Thyroid gland (tissue), 4 donors: ENCODE measurements at regions not wholly inside any gene's neighbourhood (a gene's known extent, or its start where the extent isn't known, plus 50 kb on each side); places are given as distances from the start of the nearest gene placed in this dataset.

Source experiments
- DNase-seq, 2 donors: peaks; one replicate each; pipeline ENCODE4 v3.0.0-alpha.2; 2019
- H3K27ac ChIP-seq, 3 donors: fragments of 200-600 bp; sonication (generic); 1 replicate in 2 of 3; 2 replicates in 1 of 3; pipeline ENCODE4 v1.5.1; 2016 to 2019; ENCODE audit warnings: mild to moderate bottlenecking in 1 of 3, moderate library complexity in 1 of 3
- H3K27me3 ChIP-seq: fragments of 200-600 bp; sonication (generic); one replicate; pipeline ENCODE4 v1.5.1; 2019
- H3K36me3 ChIP-seq, 2 donors: fragments of 200-600 bp; sonication (generic); one replicate each; pipeline ENCODE4 v1.5.1; 2016 to 2019
- H3K4me1 ChIP-seq, 2 donors: fragments of 200-600 bp; sonication (generic); one replicate each; pipeline ENCODE4 v1.5.1; 2017 to 2019
- H3K4me3 ChIP-seq, 3 donors: fragments of 200-600 bp; sonication (generic); replicated peaks in 1 of 3; 1 replicate in 2 of 3; 2 replicates in 1 of 3; pipeline ENCODE4 v1.5.1; 2016; ENCODE audit warnings: mild to moderate bottlenecking in 1 of 3
- H3K9me3 ChIP-seq: fragments of 200-600 bp; sonication (generic); one replicate; pipeline ENCODE4 v1.5.1; 2017
- CTCF ChIP-seq, 6 experiments: fragments of 200-600 bp in 3 of 6; fragments of 450-650 bp in 3 of 6; sonication (generic) in 3 of 6; IDR thresholded peaks; one replicate each; pipeline ENCODE4 v1.5.1; 2016 to 2019; ENCODE audit warnings: antibody characterized with exemption in 6 of 6, mild to moderate bottlenecking in 2 of 6, inconsistent platforms in 1 of 6, moderate library complexity in 1 of 6
- POLR2A ChIP-seq, 2 donors: fragments of 450-650 bp; IDR thresholded peaks; one replicate each; pipeline ENCODE4 v1.6.1; 2017; ENCODE audit warnings: antibody characterized with exemption in 2 of 2, mild to moderate bottlenecking in 2 of 2, moderate library complexity in 1 of 2
- WGBS, 2 donors: methylation state at CpG; one replicate each; pipeline ENCODE4 v1.1.5; 2017; 5-methylcytosine and 5-hydroxymethylcytosine counted together
- intact Hi-C: fragments of 100-400 bp; cut with DNase I; formaldehyde crosslinking; loops from one replicate; pipeline ENCODE4 v1.15.1; 2023

GRCh38 chr6:166842607-166843006 is 113.7 kb downstream of the RNASET2 start:
- TF ChIP-seq POLR2A (IDR thresholded peaks at IDR 0.05) (no peak), CTCF (IDR thresholded peaks at IDR 0.05) (no peak)
- no peak for DNase-seq
- Histone ChIP-seq H3K9me3 (no peaks in the 10 kb centered on the region), H3K4me3 (no peak overlapping the region), H3K27me3 (no peaks in the 10 kb centered on the region), H3K27ac (no peak overlapping the region), H3K36me3 (no peaks in the 10 kb centered on the region), H3K4me1 (peaks cover 0 to 4% of the 10 kb centered on the region in 2 donors)
- 87 to 89% methylated on average over 8 to 10 of the region's 10 CpGs for WGBS, 2 donors
- intact Hi-C loops, result no loop called here

GRCh38 chr6:166841216-166841615 is 115.1 kb downstream of the RNASET2 start:
- 95% methylated on average over 7 of the region's 7 CpGs for WGBS, 2 donors
- no peak overlapping the region for H3K27ac ChIP-seq
- H3K36me3 ChIP-seq, result no peaks in the 10 kb centered on the region
- DNase-seq, result no peak
- H3K4me3 ChIP-seq, result no peak overlapping the region
- intact Hi-C loops, result no loop called here
- no peaks in the 10 kb centered on the region for H3K9me3 ChIP-seq
- no peaks in the 10 kb centered on the region for H3K27me3 ChIP-seq
- H3K4me1 ChIP-seq, result peaks cover 0 to 4% of the 10 kb centered on the region in 2 donors
- TF ChIP-seq CTCF (IDR thresholded peaks at IDR 0.05), result no peak
- no peak for TF ChIP-seq POLR2A (IDR thresholded peaks at IDR 0.05)

GRCh38 chr6:166839569-166839968 is 116.8 kb downstream of the RNASET2 start:
- H3K4me1 ChIP-seq, result peaks cover 0 to 4% of the 10 kb centered on the region in 2 donors
- H3K9me3 ChIP-seq, result no peaks in the 10 kb centered on the region
- no peak for DNase-seq
- H3K27me3 ChIP-seq, result no peaks in the 10 kb centered on the region
- H3K27ac ChIP-seq, result no peak overlapping the region
- no peaks in the 10 kb centered on the region for H3K36me3 ChIP-seq
- TF ChIP-seq CTCF (IDR thresholded peaks at IDR 0.05) (no peak), POLR2A (IDR thresholded peaks at IDR 0.05) (no peak)
- WGBS, 2 donors, result 50 to 62% methylated on average over 3 of the region's 3 CpGs
- no peak overlapping the region for H3K4me3 ChIP-seq
- intact Hi-C loops, result no loop called here

DNA sequence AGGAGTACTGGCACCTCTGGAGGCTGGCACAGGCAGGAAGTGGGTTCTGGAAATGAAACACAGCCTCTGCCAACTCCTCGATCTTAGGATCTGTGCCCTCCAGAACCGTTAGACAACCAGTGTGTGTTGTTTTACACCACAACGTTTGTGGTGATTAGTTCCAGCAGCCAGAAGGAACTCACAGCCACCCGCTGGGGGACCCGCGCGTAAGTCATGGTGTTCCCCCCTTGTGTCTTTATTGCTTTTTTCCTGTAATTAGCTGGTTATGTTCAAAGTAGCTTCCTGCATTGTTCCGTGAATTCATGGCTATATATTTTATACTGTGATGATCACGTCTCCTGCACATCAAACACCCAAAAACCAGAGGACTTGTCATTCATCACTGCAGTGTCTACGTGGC is 117.4 kb downstream of the RNASET2 start:
- 81 to 83% methylated on average over 10 of the region's 10 CpGs for WGBS, 2 donors
- Histone ChIP-seq H3K4me1 (peaks cover 0 to 4% of the 10 kb centered on the region in 2 donors), H3K4me3 (no peak overlapping the region), H3K36me3 (no peaks in the 10 kb centered on the region), H3K27ac (no peak overlapping the region), H3K9me3 (no peaks in the 10 kb centered on the region), H3K27me3 (no peaks in the 10 kb centered on the region)
- intact Hi-C loops, result no loop called here
- no peak for DNase-seq
- TF ChIP-seq CTCF (IDR thresholded peaks at IDR 0.05) (no peak), POLR2A (IDR thresholded peaks at IDR 0.05) (no peak)

DNA sequence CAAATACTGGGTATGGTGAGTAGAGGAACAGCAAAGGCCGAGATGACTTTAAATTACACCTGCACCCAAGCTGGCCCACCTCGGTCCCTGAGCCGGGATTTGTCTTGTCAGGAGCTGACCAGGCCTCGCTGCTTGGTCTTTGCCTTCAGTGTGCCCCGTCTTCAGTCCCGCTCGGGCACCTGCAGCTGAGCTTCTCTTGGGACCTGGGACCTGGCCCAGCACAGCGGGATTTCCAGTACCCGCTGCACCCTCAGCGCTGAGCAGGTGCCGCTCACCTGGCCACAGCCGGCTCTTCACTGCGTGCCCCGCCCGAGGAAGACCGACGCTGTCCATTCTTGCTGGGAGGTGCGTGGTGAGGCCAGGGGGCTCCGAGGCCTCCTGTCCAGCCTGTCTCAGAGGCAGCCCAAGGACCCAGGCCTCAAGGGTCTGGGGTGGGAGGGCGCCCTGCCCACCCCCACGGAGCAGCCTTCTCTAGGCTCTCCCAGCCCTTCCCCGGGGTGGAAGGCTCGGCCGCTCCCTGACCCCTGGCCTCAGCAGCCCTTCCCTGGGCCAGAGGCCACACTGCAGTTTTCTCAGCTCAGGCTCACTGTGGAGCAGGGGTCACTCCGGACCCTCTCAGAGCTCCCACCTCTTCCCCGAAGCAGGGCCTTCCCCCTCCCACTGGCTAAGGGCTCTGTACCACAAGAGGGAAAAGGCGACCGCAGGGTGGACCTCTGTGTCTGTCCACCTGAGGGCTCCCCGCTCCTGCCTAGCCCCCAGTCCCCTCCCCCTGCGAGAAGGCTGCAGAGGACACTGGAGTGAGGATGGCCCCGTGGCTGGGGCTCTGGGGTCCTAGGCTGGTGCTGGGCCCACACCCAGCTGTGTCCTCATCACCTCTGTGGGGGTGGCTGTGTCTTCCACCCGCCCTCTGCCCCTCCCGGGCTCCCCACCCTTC is 119.3 kb downstream of the RNASET2 start:
- TF ChIP-seq CTCF (IDR thresholded peaks at IDR 0.05) (no peak), POLR2A (IDR thresholded peaks at IDR 0.05) (no peak)
- no peaks in the 10 kb centered on the region for H3K36me3 ChIP-seq
- intact Hi-C loops, result no loop called here
- WGBS, 2 donors, result 87 to 88% methylated on average over 19 to 21 of the region's 33 CpGs
- no peaks in the 10 kb centered on the region for H3K9me3 ChIP-seq
- no peak overlapping the region for H3K4me3 ChIP-seq
- DNase-seq, result no peak
- no peak overlapping the region for H3K27ac ChIP-seq
- peaks cover 0 to 4% of the 10 kb centered on the region in 2 donors for H3K4me1 ChIP-seq
- no peaks in the 10 kb centered on the region for H3K27me3 ChIP-seq
